ENCODE measurements at regions not wholly inside any gene's neighbourhood (a gene's known extent, or its start where the extent isn't known, plus 50 kb on each side); places are given as distances from the start of the nearest gene placed in this dataset.
A peak's percentile ranks its signal among the peaks of the same experiment; 100 is the strongest.

DNA sequence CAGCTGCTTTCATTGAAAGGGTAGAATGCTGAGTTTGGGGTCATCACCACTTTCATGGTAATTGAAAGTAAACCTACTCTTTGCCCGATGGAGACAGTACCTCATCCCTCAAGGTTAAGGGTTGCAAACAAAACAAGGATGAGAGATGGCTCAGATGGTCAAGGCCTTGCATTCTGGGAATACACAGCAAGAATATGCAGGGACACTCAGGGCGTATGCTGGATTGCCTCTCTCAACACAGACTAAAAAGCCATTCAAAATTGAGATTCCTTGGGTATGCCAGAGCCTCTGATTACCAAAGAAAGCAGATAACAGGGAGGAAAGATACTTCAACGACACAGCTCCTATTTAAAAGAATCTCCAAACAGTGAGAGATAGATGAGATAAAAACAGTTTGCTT, 310.4 kb downstream of the ARAP2 start:
- no peak for FAIRE-seq
- H3K27ac ChIP-seq (ENCODE audit: low read depth in 2 of 2, low read length in 2 of 2): no peak overlapping the region
- no peaks in the 10 kb centered on the region for H3K9me3 ChIP-seq (ENCODE audit: control insufficient read depth in 2 of 3, insufficient read depth in 1 of 3, low read length in 3 of 3)
- DNase-seq: peak in 1 of 5 donors; percentile 2
- no peaks in the 10 kb centered on the region for H3K4me1 ChIP-seq (ENCODE audit: control insufficient read depth in 2 of 3, insufficient read depth in 2 of 3, low read depth in 1 of 3, low read length in 3 of 3)
- no peaks in the 10 kb centered on the region for H3K27me3 ChIP-seq (ENCODE audit: control insufficient read depth, insufficient read depth, low read length)
- H3K4me3 ChIP-seq (ENCODE audit: low read length in 3 of 3): no peak overlapping the region
- TF ChIP-seq, protein P1, sequence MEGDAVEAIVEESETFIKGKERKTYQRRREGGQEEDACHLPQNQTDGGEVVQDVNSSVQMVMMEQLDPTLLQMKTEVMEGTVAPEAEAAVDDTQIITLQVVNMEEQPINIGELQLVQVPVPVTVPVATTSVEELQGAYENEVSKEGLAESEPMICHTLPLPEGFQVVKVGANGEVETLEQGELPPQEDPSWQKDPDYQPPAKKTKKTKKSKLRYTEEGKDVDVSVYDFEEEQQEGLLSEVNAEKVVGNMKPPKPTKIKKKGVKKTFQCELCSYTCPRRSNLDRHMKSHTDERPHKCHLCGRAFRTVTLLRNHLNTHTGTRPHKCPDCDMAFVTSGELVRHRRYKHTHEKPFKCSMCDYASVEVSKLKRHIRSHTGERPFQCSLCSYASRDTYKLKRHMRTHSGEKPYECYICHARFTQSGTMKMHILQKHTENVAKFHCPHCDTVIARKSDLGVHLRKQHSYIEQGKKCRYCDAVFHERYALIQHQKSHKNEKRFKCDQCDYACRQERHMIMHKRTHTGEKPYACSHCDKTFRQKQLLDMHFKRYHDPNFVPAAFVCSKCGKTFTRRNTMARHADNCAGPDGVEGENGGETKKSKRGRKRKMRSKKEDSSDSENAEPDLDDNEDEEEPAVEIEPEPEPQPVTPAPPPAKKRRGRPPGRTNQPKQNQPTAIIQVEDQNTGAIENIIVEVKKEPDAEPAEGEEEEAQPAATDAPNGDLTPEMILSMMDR (IDR thresholded peaks at IDR 0.05; ENCODE audit: borderline replicate concordance, extremely low read depth, insufficient read depth): no peak
- intact Hi-C loops (cut with DNase I): no loop called here
- no peak overlapping the region for H3K9ac ChIP-seq (ENCODE audit: low read length in 3 of 3)
- no peaks in the 10 kb centered on the region for H3K36me3 ChIP-seq (ENCODE audit: control insufficient read depth in 2 of 3, insufficient read depth in 3 of 3, low read length in 3 of 3)

DNA sequence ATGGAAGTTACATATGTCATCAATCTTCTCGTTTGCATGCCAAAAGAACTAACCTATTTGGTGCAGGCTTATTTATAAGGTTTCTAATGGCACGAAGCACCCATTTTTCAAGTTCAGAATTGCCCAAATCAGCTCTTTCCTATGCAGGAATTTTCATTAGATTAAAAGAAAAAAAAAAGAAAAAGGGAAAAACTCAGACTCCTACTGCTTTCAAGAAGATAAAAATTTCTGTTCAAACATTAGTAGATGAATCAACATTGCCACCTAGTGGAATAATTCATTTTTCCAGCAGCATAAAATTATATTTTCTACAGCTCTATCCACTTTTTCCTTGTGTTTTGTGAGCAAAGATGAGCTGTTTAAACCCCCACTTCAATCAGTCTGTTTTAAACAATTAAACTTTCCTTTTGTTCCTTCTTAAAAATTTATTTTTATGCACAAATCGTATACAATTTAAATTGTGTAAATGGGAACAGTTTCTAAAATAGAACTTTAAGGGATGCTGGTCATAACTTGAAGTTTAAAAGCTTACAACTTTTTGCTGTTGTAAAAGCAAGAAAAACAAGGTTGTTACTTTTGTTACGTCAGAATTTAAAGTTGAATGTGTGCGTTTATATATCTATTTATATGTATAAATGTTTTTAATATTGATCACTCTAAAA, 309.9 kb downstream of the ARAP2 start:
- FAIRE-seq: peak; percentile 90
- intact Hi-C loops (cut with DNase I): no loop called here
- DNase-seq: peak in 2 of 5 donors; percentile 66 to 71
- Histone ChIP-seq H3K9ac (ENCODE audit: low read length in 3 of 3) (no peak overlapping the region), H3K36me3 (ENCODE audit: control insufficient read depth in 2 of 3, insufficient read depth in 3 of 3, low read length in 3 of 3) (no peaks in the 10 kb centered on the region), H3K27me3 (ENCODE audit: control insufficient read depth, insufficient read depth, low read length) (no peaks in the 10 kb centered on the region), H3K9me3 (ENCODE audit: control insufficient read depth in 2 of 3, insufficient read depth in 1 of 3, low read length in 3 of 3) (no peaks in the 10 kb centered on the region), H3K4me3 (ENCODE audit: low read length in 3 of 3) (no peak overlapping the region), H3K27ac (ENCODE audit: low read depth in 2 of 2, low read length in 2 of 2) (no peak overlapping the region), H3K4me1 (ENCODE audit: control insufficient read depth in 2 of 3, insufficient read depth in 2 of 3, low read depth in 1 of 3, low read length in 3 of 3) (no peaks in the 10 kb centered on the region)
- TF ChIP-seq, protein P1 (IDR thresholded peaks at IDR 0.05; ENCODE audit: borderline replicate concordance, extremely low read depth, insufficient read depth): peak; percentile 40

DNA sequence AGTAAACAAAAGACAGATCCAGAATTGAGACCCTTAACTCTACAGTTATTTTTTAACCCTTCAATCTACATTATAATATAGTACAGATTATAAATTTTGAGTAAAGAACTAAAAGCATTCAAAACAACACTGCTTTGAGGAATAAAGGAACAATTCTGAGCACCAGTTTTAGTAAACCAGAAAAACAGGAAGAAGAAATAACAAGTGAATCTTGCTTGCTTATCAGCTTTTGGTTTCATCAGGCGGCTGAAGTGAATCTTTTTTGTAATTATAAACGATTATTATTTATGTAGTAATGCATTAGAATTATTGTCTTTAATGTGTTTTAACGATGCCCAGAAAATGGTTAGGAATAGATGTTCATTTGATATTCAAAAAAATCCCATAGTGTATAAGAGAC, 305.4 kb downstream of the ARAP2 start:
- TF ChIP-seq, protein P1 (IDR thresholded peaks at IDR 0.05; ENCODE audit: borderline replicate concordance, extremely low read depth, insufficient read depth): no peak
- Histone ChIP-seq H3K9me3 (ENCODE audit: control insufficient read depth in 2 of 3, insufficient read depth in 1 of 3, low read length in 3 of 3) (no peaks in the 10 kb centered on the region), H3K4me3 (ENCODE audit: low read length in 3 of 3) (no peak overlapping the region), H3K36me3 (ENCODE audit: control insufficient read depth in 2 of 3, insufficient read depth in 3 of 3, low read length in 3 of 3) (no peaks in the 10 kb centered on the region), H3K4me1 (ENCODE audit: control insufficient read depth in 2 of 3, insufficient read depth in 2 of 3, low read depth in 1 of 3, low read length in 3 of 3) (no peaks in the 10 kb centered on the region), H3K27ac (ENCODE audit: low read depth in 2 of 2, low read length in 2 of 2) (no peak overlapping the region), H3K9ac (ENCODE audit: low read length in 3 of 3) (no peak overlapping the region), H3K27me3 (ENCODE audit: control insufficient read depth, insufficient read depth, low read length) (no peaks in the 10 kb centered on the region)
- intact Hi-C loops (cut with DNase I): no loop called here
- FAIRE-seq (no peak), DNase-seq (no peak)

DNA sequence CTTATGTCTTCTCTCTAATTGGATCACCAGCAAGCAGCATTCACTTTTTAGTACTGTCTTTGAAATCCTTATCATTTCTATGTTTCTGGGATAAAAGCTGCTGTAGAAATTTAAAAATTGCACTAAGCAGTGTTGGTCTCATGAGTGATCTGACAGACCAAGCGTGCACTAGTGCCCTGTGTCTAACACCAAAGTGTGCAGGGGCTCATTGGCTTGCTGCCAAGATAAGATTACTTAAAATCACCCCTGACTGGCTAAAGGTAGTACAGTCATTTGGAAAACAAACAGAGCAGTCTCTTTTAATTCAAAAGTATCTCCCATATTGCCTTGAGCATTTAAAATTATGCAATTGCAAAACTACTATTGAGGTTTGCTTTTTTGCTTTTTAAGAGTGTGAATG, 304.6 kb downstream of the ARAP2 start:
- no peaks in the 10 kb centered on the region for H3K36me3 ChIP-seq (ENCODE audit: control insufficient read depth in 2 of 3, insufficient read depth in 3 of 3, low read length in 3 of 3)

More for the DNA sequence above, 304.6 kb downstream of the ARAP2 start:
- intact Hi-C loops (cut with DNase I): no loop called here
- Histone ChIP-seq H3K4me1 (ENCODE audit: control insufficient read depth in 2 of 3, insufficient read depth in 2 of 3, low read depth in 1 of 3, low read length in 3 of 3) (no peaks in the 10 kb centered on the region), H3K9me3 (ENCODE audit: control insufficient read depth in 2 of 3, insufficient read depth in 1 of 3, low read length in 3 of 3) (no peaks in the 10 kb centered on the region), H3K4me3 (ENCODE audit: low read length in 3 of 3) (no peak overlapping the region), H3K27ac (ENCODE audit: low read depth in 2 of 2, low read length in 2 of 2) (no peak overlapping the region), H3K9ac (ENCODE audit: low read length in 3 of 3) (no peak overlapping the region), H3K27me3 (ENCODE audit: control insufficient read depth, insufficient read depth, low read length) (no peaks in the 10 kb centered on the region)
- FAIRE-seq (no peak), DNase-seq (peak in 3 of 5 donors; percentile 11 to 46 (median 27))
- TF ChIP-seq, protein P1 (IDR thresholded peaks at IDR 0.05; ENCODE audit: borderline replicate concordance, extremely low read depth, insufficient read depth): no peak

Data from kidney (tissue), 13 donors.